ENCODE measurements at regions not wholly inside any gene's neighbourhood (a gene's known extent, or its start where the extent isn't known, plus 50 kb on each side); places are given as distances from the start of the nearest gene placed in this dataset.
"Not testable (repeated sequence)": the region's sequence is repeated elsewhere in the genome, so short reads cannot be mapped to it uniquely, and the experiment has no call there.

DNA sequence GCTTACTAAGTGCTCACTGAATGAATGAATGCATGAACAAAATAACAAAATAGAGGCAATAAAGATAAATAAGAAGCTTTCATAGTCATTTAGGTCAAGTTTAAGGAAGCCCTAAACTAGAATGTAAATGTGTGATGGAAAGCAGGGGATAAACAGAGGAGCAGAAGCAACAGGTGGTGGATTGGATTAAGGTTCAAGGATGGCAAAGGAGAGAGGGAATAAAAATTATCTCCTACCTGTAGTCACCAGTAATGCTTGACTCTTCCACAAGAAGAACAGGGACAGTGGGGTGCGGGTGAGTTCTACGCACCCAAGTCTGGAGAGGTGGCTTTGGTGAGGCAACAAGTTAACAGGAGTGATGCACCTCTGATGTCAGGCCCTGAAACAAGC is 212.4 kb downstream of the ZIC5 start:
- peaks cover 21% of the 10 kb centered on the region for H3K4me1 Mint-ChIP-seq
- no peak overlapping the region for H3K4me3 Mint-ChIP-seq
- peaks cover 14% of the 10 kb centered on the region for H3K9me3 Mint-ChIP-seq
- ATAC-seq: no peak
- H3K27ac Mint-ChIP-seq: no peak overlapping the region
- no peaks in the 10 kb centered on the region for H3K27me3 Mint-ChIP-seq
- H3K36me3 Mint-ChIP-seq: peaks cover 42% of the 10 kb centered on the region

DNA sequence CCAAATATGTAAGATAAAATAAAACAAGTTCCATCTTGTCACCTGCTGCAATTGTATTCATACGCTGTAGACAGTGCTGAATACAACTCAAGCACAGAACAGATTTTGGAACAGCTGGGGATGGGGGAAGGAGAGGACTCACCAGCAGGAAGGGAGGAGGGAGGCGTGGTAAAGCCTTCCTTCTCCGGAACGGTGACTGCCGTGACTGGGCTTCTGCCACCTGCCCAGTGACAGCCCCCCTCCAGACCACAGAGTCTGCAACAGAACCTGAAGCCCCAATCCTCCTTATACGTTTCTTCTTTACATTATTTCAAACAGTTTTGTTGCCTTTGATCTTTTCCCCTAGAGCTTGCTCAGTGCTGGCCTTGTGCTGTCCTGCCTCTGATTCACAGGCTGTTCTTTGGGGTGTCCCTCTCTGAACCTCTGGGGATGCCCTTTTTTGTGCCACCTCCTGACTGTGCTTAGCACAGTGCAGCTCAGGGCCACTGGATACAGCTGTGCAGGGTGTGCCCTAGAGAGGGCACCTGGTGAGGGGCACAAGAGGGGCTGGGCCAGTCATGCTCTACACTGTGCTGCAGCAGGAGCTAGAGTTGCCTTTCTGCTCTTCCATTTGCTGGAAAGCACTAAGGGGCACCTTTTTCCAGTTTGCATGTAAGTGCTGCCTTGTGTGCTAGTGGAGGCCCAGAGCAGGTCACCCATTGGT is 213.0 kb downstream of the ZIC5 start:
- H3K36me3 Mint-ChIP-seq: peaks cover 38% of the 10 kb centered on the region
- no peak overlapping the region for H3K27ac Mint-ChIP-seq
- ATAC-seq: peak; percentile 12
- no peaks in the 10 kb centered on the region for H3K27me3 Mint-ChIP-seq
- no peak overlapping the region for H3K4me3 Mint-ChIP-seq
- peaks cover 21% of the 10 kb centered on the region for H3K4me1 Mint-ChIP-seq
- H3K9me3 Mint-ChIP-seq: peaks cover 14% of the 10 kb centered on the region

DNA sequence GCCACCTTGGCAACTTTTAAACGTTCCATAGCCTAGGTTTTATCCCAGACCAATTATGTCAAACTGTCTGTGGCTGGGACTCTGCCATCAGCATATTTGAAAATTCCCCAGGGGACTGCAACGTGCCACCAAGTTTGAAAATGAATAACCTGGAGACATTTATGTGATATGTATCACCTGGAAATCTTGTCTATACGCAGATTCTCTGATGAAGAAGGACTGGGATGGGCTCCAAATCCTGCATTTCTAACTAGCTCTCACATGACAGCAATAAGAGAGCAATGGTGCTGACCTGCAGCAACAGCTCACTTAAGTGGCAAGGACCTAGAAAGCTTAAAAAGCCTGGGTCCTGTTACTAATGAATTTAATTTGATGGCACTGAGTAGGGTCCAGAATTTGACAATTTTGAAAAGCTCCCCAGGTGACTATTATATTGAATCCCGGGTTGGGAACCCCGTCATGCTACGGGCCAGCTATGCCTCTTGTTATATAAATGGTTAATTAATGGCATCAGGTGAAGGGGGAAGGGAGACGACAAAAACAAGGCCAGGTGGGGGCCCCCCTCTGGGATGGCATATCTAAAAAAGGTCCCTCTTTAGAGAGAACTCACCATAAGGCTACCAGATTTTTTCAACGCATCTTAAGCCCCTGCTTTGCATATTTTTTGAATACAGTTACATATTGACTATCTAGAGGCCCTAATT is 213.7 kb downstream of the ZIC5 start:
- Mint-ChIP-seq H3K36me3 (peaks cover 35% of the 10 kb centered on the region), H3K4me3 (no peak overlapping the region), H3K27me3 (no peaks in the 10 kb centered on the region), H3K27ac (no peak overlapping the region), H3K4me1 (peaks cover 21% of the 10 kb centered on the region), H3K9me3 (peaks cover 14% of the 10 kb centered on the region)
- ATAC-seq: no peak

DNA sequence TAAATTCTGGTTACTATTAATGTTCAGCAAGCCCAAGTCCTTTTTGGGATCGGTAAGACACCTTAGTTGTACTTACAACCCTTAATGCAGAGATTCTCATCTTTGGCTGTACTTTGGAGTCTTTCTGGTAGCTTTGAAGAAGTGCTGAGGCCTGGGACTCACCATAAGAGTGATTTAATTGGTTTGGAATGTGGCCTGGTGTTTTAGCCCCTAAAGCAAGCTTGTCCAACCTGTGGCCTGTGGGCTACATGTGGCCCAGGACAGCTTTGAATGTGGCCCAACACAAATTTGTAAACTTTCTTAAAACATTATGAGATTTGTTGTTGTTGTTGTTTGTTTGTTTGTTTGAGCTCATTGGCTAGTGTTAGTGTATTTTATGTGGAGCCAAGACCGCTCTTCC is 215.3 kb downstream of the ZIC5 start:
- peaks cover 13% of the 10 kb centered on the region for H3K9me3 Mint-ChIP-seq
- peaks cover 28% of the 10 kb centered on the region for H3K36me3 Mint-ChIP-seq
- ATAC-seq: no peak
- no peak overlapping the region for H3K27ac Mint-ChIP-seq
- no peak overlapping the region for H3K4me3 Mint-ChIP-seq
- no peaks in the 10 kb centered on the region for H3K27me3 Mint-ChIP-seq
- H3K4me1 Mint-ChIP-seq: peaks cover 15% of the 10 kb centered on the region

DNA sequence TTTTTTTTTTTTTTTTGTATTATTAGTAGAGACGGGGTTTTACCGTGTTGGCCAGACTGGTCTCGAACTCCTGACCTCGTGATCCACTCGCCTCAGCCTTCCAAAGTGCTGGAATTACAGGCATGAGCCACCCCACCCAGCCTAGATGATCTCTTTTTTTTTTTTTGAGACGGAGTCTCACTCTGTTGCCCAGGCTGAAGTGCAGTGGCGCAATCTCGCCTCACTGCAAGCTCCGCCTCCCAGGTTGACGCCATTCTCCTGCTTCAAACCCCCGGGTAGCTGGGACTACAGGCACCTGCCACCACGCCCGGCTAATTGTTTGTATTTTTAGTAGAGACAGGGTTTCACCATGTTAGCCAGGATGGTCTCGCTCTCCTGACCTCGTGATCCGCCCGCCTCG is 216.8 kb downstream of the ZIC5 start:
- not testable (repeated sequence) for H3K27me3 Mint-ChIP-seq, ATAC-seq, H3K4me3 Mint-ChIP-seq, H3K27ac Mint-ChIP-seq, H3K9me3 Mint-ChIP-seq
- Mint-ChIP-seq H3K4me1 (peaks cover 15% of the 10 kb centered on the region), H3K36me3 (peaks cover 20% of the 10 kb centered on the region)

DNA sequence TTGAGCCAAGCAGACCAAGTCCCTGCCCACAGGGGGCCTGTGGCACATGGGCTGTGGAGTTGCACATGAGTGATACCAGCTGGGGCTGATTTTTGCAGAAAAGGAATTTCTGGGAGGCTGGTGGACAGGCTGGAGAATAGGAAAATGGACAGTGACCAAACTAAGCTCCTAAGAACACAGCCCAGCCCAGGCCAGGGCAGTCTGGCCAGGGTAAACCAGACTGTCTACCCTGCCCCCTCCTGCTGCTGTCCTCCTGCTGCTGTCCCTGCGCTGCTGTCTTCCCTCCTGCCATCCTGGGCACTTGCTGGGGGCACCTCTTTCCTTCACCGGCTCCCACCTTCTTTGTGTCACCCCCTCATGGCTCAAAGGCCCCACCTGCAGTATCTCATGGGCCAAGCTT is 219.2 kb downstream of the ZIC5 start:
- H3K4me1 Mint-ChIP-seq: peaks cover 11% of the 10 kb centered on the region
- no peak overlapping the region for H3K4me3 Mint-ChIP-seq
- no peaks in the 10 kb centered on the region for H3K9me3 Mint-ChIP-seq
- no peak for ATAC-seq
- H3K27ac Mint-ChIP-seq: no peak overlapping the region
- peaks cover 27% of the 10 kb centered on the region for H3K36me3 Mint-ChIP-seq
- H3K27me3 Mint-ChIP-seq: no peaks in the 10 kb centered on the region

DNA sequence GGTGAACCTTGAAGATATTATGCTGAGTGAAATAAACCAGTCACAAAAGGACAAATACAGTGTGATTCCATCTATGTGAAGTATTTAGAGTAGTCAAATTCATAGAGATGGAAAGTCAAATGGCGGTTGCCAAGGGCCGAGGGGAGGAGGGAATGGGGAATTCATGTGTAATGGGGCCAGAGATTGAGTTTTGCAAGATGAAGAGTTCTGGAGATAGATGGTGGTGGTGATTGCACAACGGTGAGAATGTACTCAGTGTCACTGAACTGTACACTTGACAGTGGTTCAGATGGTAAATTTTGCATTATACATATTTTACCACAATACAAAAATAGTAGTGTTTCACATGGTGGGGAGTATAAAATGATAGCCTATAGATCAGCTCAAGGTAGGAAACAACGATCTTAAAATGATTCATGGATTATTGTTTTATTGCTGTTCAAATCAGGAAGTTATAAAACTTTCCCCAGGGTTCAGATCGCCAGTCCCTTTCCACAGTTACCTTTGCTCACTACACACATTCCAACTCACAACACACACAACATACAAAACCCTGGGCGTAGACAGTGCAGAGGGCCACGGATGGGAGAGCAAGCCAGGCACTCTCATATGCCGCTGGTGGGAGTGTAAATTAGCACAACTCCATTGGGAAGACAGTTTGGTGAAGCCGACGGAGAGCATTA is 219.9 kb downstream of the ZIC5 start:
- H3K27me3 Mint-ChIP-seq: no peaks in the 10 kb centered on the region
- peaks cover 32% of the 10 kb centered on the region for H3K36me3 Mint-ChIP-seq
- H3K4me1 Mint-ChIP-seq: peaks cover 15% of the 10 kb centered on the region
- H3K27ac Mint-ChIP-seq: no peak overlapping the region
- H3K9me3 Mint-ChIP-seq: no peaks in the 10 kb centered on the region
- no peak for ATAC-seq
- no peak overlapping the region for H3K4me3 Mint-ChIP-seq

DNA sequence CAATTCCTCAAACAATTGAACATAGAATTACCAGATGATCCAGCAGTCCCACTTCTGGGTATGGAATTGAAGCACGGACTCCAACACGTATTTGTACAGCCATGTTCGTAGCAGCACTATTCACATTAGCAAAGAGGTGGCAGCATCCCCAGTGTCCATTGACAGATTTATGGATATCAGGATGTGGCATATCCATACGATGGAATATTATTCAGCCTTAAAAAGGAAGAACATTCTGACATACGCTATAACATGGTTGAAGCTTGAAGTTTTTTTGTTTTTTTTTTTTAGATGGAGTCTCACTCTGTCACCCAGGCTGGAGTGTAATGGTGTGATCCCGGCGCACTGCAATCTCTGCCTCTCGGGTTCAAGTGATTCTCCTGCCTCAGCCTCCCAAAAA is 220.6 kb downstream of the ZIC5 start:
- Mint-ChIP-seq H3K9me3 (no peaks in the 10 kb centered on the region), H3K36me3 (peaks cover 31% of the 10 kb centered on the region), H3K4me1 (peaks cover 15% of the 10 kb centered on the region), H3K27me3 (no peaks in the 10 kb centered on the region), H3K4me3 (no peak overlapping the region), H3K27ac (no peak overlapping the region)
- ATAC-seq: no peak

DNA sequence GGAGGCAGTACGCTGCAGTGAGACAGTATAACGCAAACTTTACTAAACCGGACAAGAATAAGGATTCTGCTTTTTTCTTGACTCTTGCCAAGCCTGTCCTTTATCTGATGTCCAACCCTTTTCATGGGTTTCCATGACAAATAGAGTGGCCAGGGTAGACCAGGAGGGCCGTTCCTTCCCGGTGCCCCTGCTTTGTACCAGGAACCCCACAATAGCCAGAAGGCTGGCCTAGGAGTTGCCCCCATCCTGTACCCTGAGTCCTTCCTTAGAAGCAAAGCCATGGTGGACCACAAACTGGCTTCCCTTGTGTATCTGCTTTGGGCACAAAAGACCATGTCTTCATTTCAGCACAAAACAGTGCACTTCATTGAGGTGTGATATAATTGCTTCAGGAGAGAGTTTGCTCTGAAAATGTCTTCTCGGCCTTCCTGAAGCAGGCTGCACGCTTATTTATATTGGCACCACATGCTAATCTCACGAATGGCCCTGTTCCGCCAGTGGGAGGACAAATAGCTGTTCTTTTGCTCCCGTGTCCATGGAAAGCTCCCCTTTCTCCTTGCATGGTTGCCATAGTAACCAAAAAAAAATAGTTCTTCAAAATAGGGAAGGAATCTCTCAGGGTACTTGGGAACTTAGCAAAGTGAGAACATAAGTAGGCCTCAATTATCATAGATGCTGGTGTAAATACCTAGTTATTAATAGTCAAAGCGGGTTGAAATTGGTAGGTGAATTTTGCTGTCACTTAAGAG is 222.1 kb downstream of the ZIC5 start:
- H3K4me3 Mint-ChIP-seq: no peak overlapping the region
- H3K36me3 Mint-ChIP-seq: peaks cover 22% of the 10 kb centered on the region
- H3K9me3 Mint-ChIP-seq: no peaks in the 10 kb centered on the region
- ATAC-seq: no peak
- peaks cover 6% of the 10 kb centered on the region for H3K4me1 Mint-ChIP-seq
- H3K27ac Mint-ChIP-seq: no peak overlapping the region
- no peaks in the 10 kb centered on the region for H3K27me3 Mint-ChIP-seq

DNA sequence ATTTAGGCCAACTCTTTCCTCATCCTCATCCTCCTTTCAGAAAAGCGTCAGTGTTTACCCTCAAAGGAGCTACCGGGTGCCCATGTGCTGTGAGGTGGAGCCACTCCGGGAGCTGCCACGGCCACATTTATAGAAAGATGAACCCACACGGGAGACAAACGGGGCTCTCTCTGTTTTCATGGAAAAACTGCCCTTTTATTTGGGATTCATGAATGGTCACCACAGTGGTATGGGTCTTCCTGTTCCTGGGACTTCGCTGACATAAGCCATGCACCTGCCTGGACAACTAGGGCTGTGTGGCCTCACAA is 224.2 kb downstream of the ZIC5 start:
- H3K27me3 Mint-ChIP-seq: no peaks in the 10 kb centered on the region
- H3K9me3 Mint-ChIP-seq: no peaks in the 10 kb centered on the region
- peaks cover 22% of the 10 kb centered on the region for H3K36me3 Mint-ChIP-seq
- no peak overlapping the region for H3K27ac Mint-ChIP-seq
- H3K4me3 Mint-ChIP-seq: no peak overlapping the region
- H3K4me1 Mint-ChIP-seq: peaks cover 6% of the 10 kb centered on the region
- no peak for ATAC-seq

DNA sequence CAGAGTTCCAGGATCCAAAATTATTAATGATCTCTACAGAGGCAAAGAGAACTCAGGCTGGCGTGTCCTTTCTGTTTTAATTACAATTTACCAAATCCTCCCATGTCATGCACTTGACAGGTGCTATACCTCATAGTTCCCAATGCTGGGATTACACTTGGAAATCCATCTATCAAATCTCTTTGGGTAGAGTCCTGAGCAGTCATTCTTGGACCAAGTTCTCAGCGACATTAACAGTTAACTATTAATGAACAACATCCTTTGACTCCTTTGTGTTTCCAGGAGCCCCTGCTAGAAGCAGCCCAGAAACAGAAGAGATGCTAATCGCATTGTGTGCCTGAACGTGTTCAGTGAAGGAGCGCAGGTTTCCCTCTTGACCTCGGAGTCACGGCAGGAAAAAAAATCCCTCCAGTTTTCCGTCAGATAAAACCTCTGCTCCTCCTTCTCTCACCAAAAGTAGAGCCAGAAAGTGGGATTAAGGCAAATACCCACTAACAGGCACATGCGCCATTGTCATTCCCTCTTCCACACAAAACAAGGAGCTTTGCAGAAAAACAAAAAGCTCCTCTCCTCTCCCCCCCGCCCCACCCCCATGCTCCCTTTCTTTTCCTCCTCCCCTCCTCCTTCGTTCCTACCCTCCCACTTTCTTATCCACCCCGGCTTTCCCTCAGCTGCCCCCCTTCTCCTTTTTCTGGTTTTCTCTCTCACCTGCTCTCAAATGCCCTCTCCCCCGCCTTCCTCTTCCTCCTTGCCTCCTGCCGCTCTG is 224.7 kb downstream of the ZIC5 start:
- Mint-ChIP-seq H3K36me3 (peaks cover 22% of the 10 kb centered on the region), H3K27me3 (no peaks in the 10 kb centered on the region), H3K4me1 (peaks cover 6% of the 10 kb centered on the region), H3K4me3 (no peak overlapping the region), H3K27ac (no peak overlapping the region), H3K9me3 (no peaks in the 10 kb centered on the region)
- no peak for ATAC-seq

DNA sequence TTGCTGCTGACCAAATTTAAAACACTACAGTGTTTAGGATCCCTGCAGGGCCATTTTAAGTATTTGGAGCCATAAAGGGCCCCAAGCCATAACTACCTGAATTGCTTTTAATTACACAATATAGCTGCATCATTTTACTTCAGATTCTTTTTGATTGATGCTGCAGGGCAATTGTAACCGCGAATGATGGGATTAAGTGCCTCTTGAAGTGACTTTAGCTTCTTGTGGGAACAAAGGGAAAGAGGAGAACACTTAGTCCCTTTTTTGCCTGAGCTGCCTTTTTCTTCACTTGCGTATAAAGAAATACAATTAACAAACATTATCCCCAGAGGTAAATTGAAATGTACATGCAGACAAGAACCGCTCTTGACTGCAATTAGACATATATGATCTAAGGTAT is 228.5 kb downstream of the ZIC5 start:
- H3K27ac Mint-ChIP-seq: no peak overlapping the region
- H3K36me3 Mint-ChIP-seq: peaks cover 12% of the 10 kb centered on the region
- no peak overlapping the region for H3K4me3 Mint-ChIP-seq
- no peaks in the 10 kb centered on the region for H3K27me3 Mint-ChIP-seq
- H3K4me1 Mint-ChIP-seq: peaks cover 6% of the 10 kb centered on the region
- H3K9me3 Mint-ChIP-seq: no peaks in the 10 kb centered on the region
- no peak for ATAC-seq

DNA sequence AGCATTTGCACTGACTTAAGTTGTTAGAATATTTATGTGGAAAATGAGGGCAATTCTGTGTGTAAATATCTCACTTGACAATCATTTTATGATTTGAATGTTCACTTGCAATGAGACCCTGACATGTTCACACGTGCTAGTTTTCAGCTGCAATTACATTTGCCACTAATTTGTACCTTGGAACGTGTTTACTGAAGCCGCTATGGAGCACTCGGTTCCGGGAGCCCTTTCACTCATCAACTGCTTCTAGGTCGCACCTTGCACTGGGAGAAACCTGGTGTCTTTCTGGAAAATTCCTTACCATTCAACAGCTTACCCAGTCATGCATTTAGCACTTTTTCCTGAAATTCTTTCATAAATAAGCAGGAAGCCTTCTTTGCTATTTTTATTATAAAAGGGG is 229.6 kb downstream of the ZIC5 start:
- Mint-ChIP-seq H3K4me3 (no peak overlapping the region), H3K9me3 (no peaks in the 10 kb centered on the region), H3K27ac (no peak overlapping the region), H3K4me1 (peaks cover under 1% of the 10 kb centered on the region), H3K36me3 (peaks cover under 1% of the 10 kb centered on the region), H3K27me3 (no peaks in the 10 kb centered on the region)
- ATAC-seq: no peak

DNA sequence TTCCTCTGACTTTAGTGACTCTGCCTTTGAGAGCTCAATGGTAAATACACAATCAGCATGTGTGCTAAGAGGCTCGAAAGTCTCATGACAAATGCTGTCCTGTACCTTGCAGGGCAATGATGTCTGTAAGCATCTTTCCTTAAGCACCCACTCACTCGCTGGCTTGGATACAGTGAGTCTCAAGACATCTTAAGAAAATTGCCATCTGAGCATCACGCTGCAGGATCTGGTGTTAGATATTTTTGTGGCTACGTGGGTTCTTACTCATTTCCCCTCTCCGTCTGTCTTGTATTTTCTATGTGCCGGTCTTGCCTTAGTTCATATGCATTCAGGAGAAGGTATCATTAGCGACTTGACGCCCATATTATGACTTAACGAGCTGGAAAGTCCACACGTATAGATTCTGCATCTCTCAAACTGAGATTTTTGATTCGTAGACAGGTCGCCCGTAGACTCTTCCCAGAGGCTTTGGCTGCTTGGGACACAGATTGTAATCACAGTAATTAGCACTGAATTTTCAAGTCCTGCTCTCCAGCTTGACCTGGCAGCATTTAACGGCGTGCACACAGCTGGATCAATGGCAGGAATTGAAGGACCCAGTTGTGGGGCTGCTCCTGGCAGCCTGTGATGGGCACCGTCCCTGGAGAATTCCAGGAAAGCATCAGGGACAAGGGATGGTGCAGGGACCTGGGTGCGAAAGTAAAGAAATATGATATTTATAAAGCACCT is 231.2 kb downstream of the ZIC5 start:
- no peaks in the 10 kb centered on the region for H3K36me3 Mint-ChIP-seq
- H3K4me1 Mint-ChIP-seq: no peaks in the 10 kb centered on the region
- no peaks in the 10 kb centered on the region for H3K27me3 Mint-ChIP-seq
- H3K4me3 Mint-ChIP-seq: no peak overlapping the region
- no peak for ATAC-seq
- H3K9me3 Mint-ChIP-seq: no peaks in the 10 kb centered on the region
- no peak overlapping the region for H3K27ac Mint-ChIP-seq

Measured in stimulated activated memory B cell treated with anti-CD40 and anti-IgM and Interleukin-4, amounts not matched to agents 10 μg/mL and 1 μg/mL and 100 μg/mL, for 72 hours (primary cell).